ENCODE measurements at regions not wholly inside any gene's neighbourhood (a gene's known extent, or its start where the extent isn't known, plus 50 kb on each side); places are given as distances from the start of the nearest gene placed in this dataset.

- H3K79me2 ChIP-seq (ENCODE audit: control insufficient read depth, insufficient read depth, low read length, unreplicated experiment): no peaks in the 10 kb centered on the region
- H3K4me1 ChIP-seq (ENCODE audit: control insufficient read depth, insufficient read depth, low read length, unreplicated experiment): no peaks in the 10 kb centered on the region
- no peaks in the 10 kb centered on the region for H3K36me3 ChIP-seq (ENCODE audit: insufficient read depth, low read length)
- no peaks in the 10 kb centered on the region for H3K27me3 ChIP-seq (ENCODE audit: insufficient read depth, low read length)
- H3K4me3 ChIP-seq (ENCODE audit: low read depth, low read length): no peak overlapping the region
- no peak overlapping the region for H3K27ac ChIP-seq (ENCODE audit: low read depth, low read length)
- H2AFZ ChIP-seq (ENCODE audit: low read length, unreplicated experiment): no peak overlapping the region
Observed at GRCh38 chr2:221285148-221285547, 287.0 kb downstream of the EPHA4 start.

GRCh38 chr2:221286406-221286805 lies 285.7 kb downstream of the EPHA4 start:
- Histone ChIP-seq H3K4me1 (ENCODE audit: control insufficient read depth, insufficient read depth, low read length, unreplicated experiment) (no peaks in the 10 kb centered on the region), H3K27ac (ENCODE audit: low read depth, low read length) (no peak overlapping the region), H3K79me2 (ENCODE audit: control insufficient read depth, insufficient read depth, low read length, unreplicated experiment) (no peaks in the 10 kb centered on the region), H3K27me3 (ENCODE audit: insufficient read depth, low read length) (no peaks in the 10 kb centered on the region), H3K4me3 (ENCODE audit: low read depth, low read length) (no peak overlapping the region), H2AFZ (ENCODE audit: low read length, unreplicated experiment) (no peak overlapping the region), H3K36me3 (ENCODE audit: insufficient read depth, low read length) (no peaks in the 10 kb centered on the region)

- Histone ChIP-seq H3K4me3 (ENCODE audit: low read depth, low read length) (no peak overlapping the region), H3K36me3 (ENCODE audit: insufficient read depth, low read length) (no peaks in the 10 kb centered on the region), H3K27ac (ENCODE audit: low read depth, low read length) (no peak overlapping the region), H3K4me1 (ENCODE audit: control insufficient read depth, insufficient read depth, low read length, unreplicated experiment) (no peaks in the 10 kb centered on the region), H3K27me3 (ENCODE audit: insufficient read depth, low read length) (no peaks in the 10 kb centered on the region), H3K79me2 (ENCODE audit: control insufficient read depth, insufficient read depth, low read length, unreplicated experiment) (no peaks in the 10 kb centered on the region), H2AFZ (ENCODE audit: low read length, unreplicated experiment) (no peak overlapping the region)
Observed at GRCh38 chr2:221289389-221289788, 282.7 kb downstream of the EPHA4 start.

- Histone ChIP-seq H2AFZ (ENCODE audit: low read length, unreplicated experiment) (no peak overlapping the region), H3K4me3 (ENCODE audit: low read depth, low read length) (no peak overlapping the region), H3K36me3 (ENCODE audit: insufficient read depth, low read length) (no peaks in the 10 kb centered on the region), H3K27ac (ENCODE audit: low read depth, low read length) (no peak overlapping the region), H3K79me2 (ENCODE audit: control insufficient read depth, insufficient read depth, low read length, unreplicated experiment) (no peaks in the 10 kb centered on the region), H3K4me1 (ENCODE audit: control insufficient read depth, insufficient read depth, low read length, unreplicated experiment) (no peaks in the 10 kb centered on the region), H3K27me3 (ENCODE audit: insufficient read depth, low read length) (no peaks in the 10 kb centered on the region)
Observed at GRCh38 chr2:221289846-221290245, 282.3 kb downstream of the EPHA4 start.

GRCh38 chr2:221293949-221294742 lies 278.0 kb downstream of the EPHA4 start:
- H3K27me3 ChIP-seq (ENCODE audit: insufficient read depth, low read length): 0 out of 2 replicates have a peak, but pooled peaks cover 1% of the 10 kb centered on the region
- H3K36me3 ChIP-seq (ENCODE audit: insufficient read depth, low read length): no peaks in the 10 kb centered on the region
- H3K4me1 ChIP-seq (ENCODE audit: control insufficient read depth, insufficient read depth, low read length, unreplicated experiment): no peaks in the 10 kb centered on the region
- H3K79me2 ChIP-seq (ENCODE audit: control insufficient read depth, insufficient read depth, low read length, unreplicated experiment): no peaks in the 10 kb centered on the region
- H3K27ac ChIP-seq (ENCODE audit: low read depth, low read length): no peak overlapping the region
- no peak overlapping the region for H2AFZ ChIP-seq (ENCODE audit: low read length, unreplicated experiment)
- no peak overlapping the region for H3K4me3 ChIP-seq (ENCODE audit: low read depth, low read length)

- no peaks in the 10 kb centered on the region for H3K79me2 ChIP-seq (ENCODE audit: control insufficient read depth, insufficient read depth, low read length, unreplicated experiment)
- no peaks in the 10 kb centered on the region for H3K36me3 ChIP-seq (ENCODE audit: insufficient read depth, low read length)
- H3K27ac ChIP-seq (ENCODE audit: low read depth, low read length): no peak overlapping the region
- no peak overlapping the region for H2AFZ ChIP-seq (ENCODE audit: low read length, unreplicated experiment)
- no peaks in the 10 kb centered on the region for H3K4me1 ChIP-seq (ENCODE audit: control insufficient read depth, insufficient read depth, low read length, unreplicated experiment)
- H3K27me3 ChIP-seq (ENCODE audit: insufficient read depth, low read length): no peaks in the 10 kb centered on the region
- H3K4me3 ChIP-seq (ENCODE audit: low read depth, low read length): no peak overlapping the region
Observed at GRCh38 chr2:221304916-221305315, 267.2 kb downstream of the EPHA4 start.

GRCh38 chr2:221308507-221309066 lies 263.5 kb downstream of the EPHA4 start:
- no peak overlapping the region for H2AFZ ChIP-seq (ENCODE audit: low read length, unreplicated experiment)
- no peaks in the 10 kb centered on the region for H3K79me2 ChIP-seq (ENCODE audit: control insufficient read depth, insufficient read depth, low read length, unreplicated experiment)
- no peak overlapping the region for H3K27ac ChIP-seq (ENCODE audit: low read depth, low read length)
- no peaks in the 10 kb centered on the region for H3K4me1 ChIP-seq (ENCODE audit: control insufficient read depth, insufficient read depth, low read length, unreplicated experiment)
- H3K36me3 ChIP-seq (ENCODE audit: insufficient read depth, low read length): no peaks in the 10 kb centered on the region
- H3K27me3 ChIP-seq (ENCODE audit: insufficient read depth, low read length): no peaks in the 10 kb centered on the region
- no peak overlapping the region for H3K4me3 ChIP-seq (ENCODE audit: low read depth, low read length)

GRCh38 chr2:221309892-221310583 lies 262.1 kb downstream of the EPHA4 start:
- Histone ChIP-seq H3K27ac (ENCODE audit: low read depth, low read length) (no peak overlapping the region), H3K36me3 (ENCODE audit: insufficient read depth, low read length) (no peaks in the 10 kb centered on the region), H3K4me3 (ENCODE audit: low read depth, low read length) (no peak overlapping the region), H2AFZ (ENCODE audit: low read length, unreplicated experiment) (no peak overlapping the region), H3K27me3 (ENCODE audit: insufficient read depth, low read length) (no peaks in the 10 kb centered on the region), H3K4me1 (ENCODE audit: control insufficient read depth, insufficient read depth, low read length, unreplicated experiment) (no peaks in the 10 kb centered on the region), H3K79me2 (ENCODE audit: control insufficient read depth, insufficient read depth, low read length, unreplicated experiment) (no peaks in the 10 kb centered on the region)

GRCh38 chr2:221310730-221311129 lies 261.4 kb downstream of the EPHA4 start:
- Histone ChIP-seq H3K79me2 (ENCODE audit: control insufficient read depth, insufficient read depth, low read length, unreplicated experiment) (no peaks in the 10 kb centered on the region), H3K36me3 (ENCODE audit: insufficient read depth, low read length) (no peaks in the 10 kb centered on the region), H3K27me3 (ENCODE audit: insufficient read depth, low read length) (no peaks in the 10 kb centered on the region), H3K4me3 (ENCODE audit: low read depth, low read length) (no peak overlapping the region), H3K4me1 (ENCODE audit: control insufficient read depth, insufficient read depth, low read length, unreplicated experiment) (no peaks in the 10 kb centered on the region), H3K27ac (ENCODE audit: low read depth, low read length) (no peak overlapping the region), H2AFZ (ENCODE audit: low read length, unreplicated experiment) (no peak overlapping the region)

- Histone ChIP-seq H3K36me3 (ENCODE audit: insufficient read depth, low read length) (no peaks in the 10 kb centered on the region), H3K4me1 (ENCODE audit: control insufficient read depth, insufficient read depth, low read length, unreplicated experiment) (no peaks in the 10 kb centered on the region), H3K79me2 (ENCODE audit: control insufficient read depth, insufficient read depth, low read length, unreplicated experiment) (no peaks in the 10 kb centered on the region), H3K4me3 (ENCODE audit: low read depth, low read length) (no peak overlapping the region), H2AFZ (ENCODE audit: low read length, unreplicated experiment) (no peak overlapping the region), H3K27me3 (ENCODE audit: insufficient read depth, low read length) (no peaks in the 10 kb centered on the region), H3K27ac (ENCODE audit: low read depth, low read length) (no peak overlapping the region)
Observed at GRCh38 chr2:221312634-221313033, 259.5 kb downstream of the EPHA4 start.

GRCh38 chr2:221314786-221315185 lies 257.3 kb downstream of the EPHA4 start:
- Histone ChIP-seq H3K79me2 (ENCODE audit: control insufficient read depth, insufficient read depth, low read length, unreplicated experiment) (no peaks in the 10 kb centered on the region), H3K4me1 (ENCODE audit: control insufficient read depth, insufficient read depth, low read length, unreplicated experiment) (no peaks in the 10 kb centered on the region), H3K27me3 (ENCODE audit: insufficient read depth, low read length) (peaks cover 13% of the 10 kb centered on the region), H2AFZ (ENCODE audit: low read length, unreplicated experiment) (no peak overlapping the region), H3K27ac (ENCODE audit: low read depth, low read length) (no peak overlapping the region), H3K36me3 (ENCODE audit: insufficient read depth, low read length) (no peaks in the 10 kb centered on the region), H3K4me3 (ENCODE audit: low read depth, low read length) (no peak overlapping the region)
